Activated CD8-positive, alpha-beta T cell treated with anti-CD3 and anti-CD28 coated beads, Interleukin-2, amount 10 ng/mL, durations not matched to agents 7 days and 5 days (primary cell): ENCODE measurements at regions not wholly inside any gene's neighbourhood (a gene's known extent, or its start where the extent isn't known, plus 50 kb on each side); places are given as distances from the start of the nearest gene placed in this dataset.
"Not testable (repeated sequence)": the region's sequence is repeated elsewhere in the genome, so short reads cannot be mapped to it uniquely, and the experiment has no call there.

Source experiments
- ATAC-seq: fragments of 150-1000 bp; cut with Tn5 transposase; one replicate; pipeline ENCODE4 v1.10.0; 2021; ENCODE audit warnings: moderate library complexity
- CTCF ChIA-PET: fragments of 350-600 bp; sonication (Branson Sonifier 250); formaldehyde crosslinking; loops from one replicate; lab custom pipeline; 2021; ENCODE audit warnings: antibody characterized with exemption; lab: Charles Lee
- POLR2A ChIA-PET: fragments of 350-600 bp; sonication (Branson Sonifier 250); formaldehyde crosslinking; loops from one replicate; lab custom pipeline; 2021; ENCODE audit warnings: antibody characterized with exemption; lab: Charles Lee
- DNase-seq: peaks from one replicate; pipeline ENCODE4 v3.0.0-alpha.2; 2020
- H3K27ac Mint-ChIP-seq: one replicate; pipeline ENCODE4 v1.8.0; 2021; ENCODE audit warnings: mild to moderate bottlenecking, mixed read lengths
- H3K27me3 Mint-ChIP-seq: one replicate; pipeline ENCODE4 v1.8.0; 2021; ENCODE audit warnings: low read depth, mixed read lengths
- H3K36me3 Mint-ChIP-seq: one replicate; pipeline ENCODE4 v1.8.0; 2021; ENCODE audit warnings: low read depth, mixed read lengths
- H3K4me1 Mint-ChIP-seq: one replicate; pipeline ENCODE4 v1.8.0; 2021; ENCODE audit warnings: low read depth, mixed read lengths
- H3K4me3 Mint-ChIP-seq: one replicate; pipeline ENCODE4 v1.8.0; 2021; ENCODE audit warnings: mild to moderate bottlenecking, mixed read lengths
- H3K9me3 Mint-ChIP-seq: one replicate; pipeline ENCODE4 v1.8.0; 2022; ENCODE audit warnings: mixed read lengths; ENCODE audit not compliant: insufficient read depth

DNA sequence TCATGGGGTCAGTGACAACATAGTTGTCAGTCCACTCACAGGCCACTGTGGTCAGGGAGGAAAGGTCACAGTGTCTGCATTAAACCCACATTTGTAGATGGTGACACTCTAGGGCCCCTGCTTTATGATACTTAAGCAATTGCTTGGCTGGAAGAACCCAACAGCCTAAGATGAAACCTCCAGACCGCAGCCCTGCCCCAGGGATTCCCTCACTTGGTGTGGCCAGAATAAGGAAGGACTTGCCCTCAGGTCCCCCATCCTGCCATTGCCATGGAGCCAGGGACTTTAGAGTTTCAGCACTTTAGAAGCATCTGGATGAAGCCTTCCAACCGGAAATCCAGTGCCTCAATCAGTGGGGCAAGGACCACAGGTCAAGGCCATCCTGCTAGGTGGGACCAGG lies 63.9 kb upstream of the LAPTM4A start:
- H3K27ac Mint-ChIP-seq = no peak overlapping the region
- no peaks in the 10 kb centered on the region for H3K36me3 Mint-ChIP-seq
- POLR2A ChIA-PET = no interaction called here
- H3K27me3 Mint-ChIP-seq = no peaks in the 10 kb centered on the region
- no peak for ATAC-seq
- H3K4me1 Mint-ChIP-seq = no peaks in the 10 kb centered on the region
- no peak for DNase-seq
- no peaks in the 10 kb centered on the region for H3K9me3 Mint-ChIP-seq
- H3K4me3 Mint-ChIP-seq = no peak overlapping the region
- CTCF ChIA-PET = no interaction called here

DNA sequence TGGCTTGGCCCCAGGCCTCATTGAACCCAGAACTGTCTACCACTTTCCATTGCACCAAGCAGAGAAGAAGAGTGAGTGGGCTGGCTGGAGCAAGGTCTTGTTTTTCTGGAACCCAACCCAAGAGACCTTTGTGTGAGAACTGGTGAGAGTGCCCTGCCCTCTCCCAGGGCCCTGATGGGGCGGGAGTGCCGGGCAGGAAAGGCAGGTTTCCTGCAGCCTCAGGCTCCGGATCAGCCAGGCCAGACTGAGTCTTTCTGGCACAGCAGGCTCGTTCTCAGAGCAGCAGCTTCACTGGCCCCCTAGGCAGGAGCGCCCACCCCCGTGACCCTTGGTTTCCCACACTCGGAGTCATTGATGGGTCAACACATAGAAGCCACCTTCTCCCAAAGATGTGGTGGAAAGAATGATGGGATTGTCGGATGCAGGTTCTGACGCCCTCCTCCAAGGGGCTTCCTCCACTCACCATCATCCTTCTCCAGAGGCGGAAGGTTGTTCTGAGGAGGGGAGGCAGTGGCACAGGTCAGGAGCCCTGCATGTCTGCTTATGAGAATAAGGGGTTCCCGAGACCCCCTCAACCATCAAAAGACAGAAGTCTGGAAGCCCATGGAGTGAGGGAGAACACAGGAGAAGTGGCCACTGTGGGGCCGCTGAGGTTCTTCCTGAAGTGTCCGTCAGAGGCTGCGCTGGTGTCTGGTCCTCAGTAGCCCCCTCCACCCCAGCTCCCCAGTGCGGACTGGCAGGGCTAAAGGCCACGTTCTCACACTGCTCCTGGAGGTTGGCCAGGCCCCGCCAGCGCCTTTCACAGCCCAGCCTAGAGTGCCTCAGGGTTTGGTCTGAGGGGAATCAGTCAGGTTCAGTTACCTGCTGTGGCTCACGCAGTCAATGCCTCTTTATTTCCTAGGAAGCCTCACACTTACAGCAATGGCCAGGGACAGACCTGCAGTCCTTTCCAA lies 62.8 kb upstream of the LAPTM4A start:
- H3K27ac Mint-ChIP-seq = no peak overlapping the region
- H3K27me3 Mint-ChIP-seq = no peaks in the 10 kb centered on the region
- no peak for DNase-seq
- POLR2A ChIA-PET = no interaction called here
- no peaks in the 10 kb centered on the region for H3K9me3 Mint-ChIP-seq
- H3K4me1 Mint-ChIP-seq = no peaks in the 10 kb centered on the region
- CTCF ChIA-PET = no interaction called here
- ATAC-seq = no peak
- no peak overlapping the region for H3K4me3 Mint-ChIP-seq
- no peaks in the 10 kb centered on the region for H3K36me3 Mint-ChIP-seq

DNA sequence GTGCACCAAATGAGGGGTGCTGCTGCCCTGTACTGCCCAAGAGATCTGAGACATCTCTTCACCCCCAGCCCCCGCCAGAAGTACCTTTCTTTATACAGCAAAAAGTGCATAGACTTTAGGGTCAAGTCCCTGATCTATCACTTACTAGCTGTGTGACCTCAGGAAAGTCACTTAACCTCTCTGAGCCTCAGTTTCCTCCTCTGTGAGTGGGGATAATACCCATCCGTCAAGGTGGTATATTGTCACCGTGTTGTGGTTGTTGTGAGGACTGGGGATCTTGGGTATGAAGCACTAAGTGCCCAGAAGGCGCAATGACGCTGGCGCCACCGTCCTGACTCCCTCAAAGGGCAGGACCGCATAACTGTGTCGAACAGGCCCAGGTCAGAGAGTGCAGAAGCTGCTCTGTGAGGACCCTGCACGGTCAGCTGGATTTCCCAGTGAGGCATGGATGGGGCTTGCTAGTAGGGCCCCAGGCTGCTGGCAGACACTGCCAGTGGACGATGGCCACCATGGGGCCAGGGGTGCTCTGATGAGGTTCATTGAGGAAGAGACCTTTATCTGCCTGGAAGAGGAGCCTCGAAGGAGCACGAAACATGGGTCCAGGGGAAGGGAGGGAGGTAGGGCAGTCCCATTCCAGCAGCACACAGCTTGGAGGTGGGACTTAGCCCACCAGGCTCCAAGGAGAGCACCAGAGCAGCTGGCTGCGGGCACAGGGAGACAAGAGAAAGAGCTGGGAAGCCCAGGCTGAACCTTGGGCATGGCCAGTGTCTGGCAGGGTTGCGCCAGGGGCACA lies 61.8 kb upstream of the LAPTM4A start:
- H3K36me3 Mint-ChIP-seq = no peaks in the 10 kb centered on the region
- H3K4me3 Mint-ChIP-seq = no peak overlapping the region
- DNase-seq = no peak
- no peak for ATAC-seq
- H3K27ac Mint-ChIP-seq = no peak overlapping the region
- ChIA-PET CTCF (no interaction called here), POLR2A (no interaction called here)
- no peaks in the 10 kb centered on the region for H3K4me1 Mint-ChIP-seq
- no peaks in the 10 kb centered on the region for H3K9me3 Mint-ChIP-seq
- H3K27me3 Mint-ChIP-seq = peaks cover 3% of the 10 kb centered on the region

DNA sequence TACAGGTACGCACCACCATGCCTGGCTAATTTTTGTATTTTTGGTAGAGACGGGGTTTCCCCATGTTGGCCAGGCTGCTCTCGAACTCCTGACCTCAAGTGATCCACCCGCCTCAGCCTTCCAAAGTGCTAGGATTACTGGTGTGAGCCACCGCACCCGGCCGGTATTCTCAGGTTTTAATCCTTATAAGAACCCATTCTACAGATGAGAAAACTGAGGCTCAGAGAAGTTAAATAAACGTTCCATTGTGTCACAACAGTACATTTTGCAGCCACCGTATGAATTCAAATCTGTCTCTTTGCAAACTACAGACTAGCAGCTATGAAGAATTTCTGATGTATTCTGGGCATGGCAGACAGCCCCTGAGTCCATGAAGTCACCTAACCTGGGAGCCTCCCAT lies 60.9 kb upstream of the LAPTM4A start:
- H3K27me3 Mint-ChIP-seq, CTCF ChIA-PET, POLR2A ChIA-PET: not testable (repeated sequence)

DNA sequence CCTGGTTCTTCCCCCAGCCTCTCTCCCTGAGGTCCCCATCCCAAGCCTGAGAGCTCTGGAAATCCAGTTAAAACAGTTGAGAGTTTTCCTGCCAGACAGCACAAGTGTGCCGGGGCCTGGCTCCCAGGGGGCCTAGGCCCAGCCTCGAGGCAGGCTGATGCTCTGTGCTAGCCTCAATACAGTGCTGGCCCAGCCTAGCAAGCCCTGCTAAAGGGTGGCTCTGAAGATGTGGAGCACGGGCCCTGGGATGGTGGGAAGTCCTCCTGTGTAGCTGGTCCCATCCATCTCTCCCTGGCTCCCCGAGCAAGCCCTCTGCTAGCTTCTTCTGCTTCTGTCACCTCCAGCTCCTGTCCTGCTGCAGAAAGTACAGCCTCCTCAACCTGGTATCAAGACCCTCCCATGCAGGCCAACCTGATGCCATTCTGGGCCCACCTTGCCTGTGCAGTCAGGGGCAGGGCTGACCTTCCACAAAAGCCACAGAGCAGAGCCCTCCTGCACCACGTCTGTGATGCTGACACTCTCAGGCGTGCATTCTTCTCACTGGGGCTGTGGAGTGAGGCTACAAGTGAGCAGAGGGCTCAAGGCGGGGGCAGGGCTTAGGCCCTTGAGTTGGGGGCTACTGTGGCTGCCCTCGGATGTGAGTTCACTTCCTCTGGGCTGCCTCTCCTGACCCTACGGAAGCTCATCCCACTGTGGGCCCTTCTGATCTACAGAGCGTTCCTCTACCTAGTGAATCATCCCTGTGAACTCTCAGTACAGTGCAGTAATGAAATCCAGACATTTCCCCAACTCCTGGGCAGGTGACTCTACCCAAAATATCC lies 60.1 kb upstream of the LAPTM4A start:
- Mint-ChIP-seq H3K9me3 (no peaks in the 10 kb centered on the region), H3K27ac (no peak overlapping the region), H3K4me1 (peaks cover 3% of the 10 kb centered on the region), H3K36me3 (no peaks in the 10 kb centered on the region), H3K27me3 (peaks cover 5% of the 10 kb centered on the region), H3K4me3 (no peak overlapping the region)
- POLR2A ChIA-PET = no interaction called here
- ATAC-seq (no peak), DNase-seq (no peak)
- CTCF ChIA-PET = interaction anchor here (1.2 kb wide), 1 partner anchor 96 kb away, joined by 3 read pairs; no protein-coding TSS in a partner anchor

More for the DNA sequence above, 60.9 kb upstream of the LAPTM4A start:
- not testable (repeated sequence) for H3K36me3 Mint-ChIP-seq, H3K4me3 Mint-ChIP-seq, H3K4me1 Mint-ChIP-seq, H3K9me3 Mint-ChIP-seq, DNase-seq, ATAC-seq, H3K27ac Mint-ChIP-seq

DNA sequence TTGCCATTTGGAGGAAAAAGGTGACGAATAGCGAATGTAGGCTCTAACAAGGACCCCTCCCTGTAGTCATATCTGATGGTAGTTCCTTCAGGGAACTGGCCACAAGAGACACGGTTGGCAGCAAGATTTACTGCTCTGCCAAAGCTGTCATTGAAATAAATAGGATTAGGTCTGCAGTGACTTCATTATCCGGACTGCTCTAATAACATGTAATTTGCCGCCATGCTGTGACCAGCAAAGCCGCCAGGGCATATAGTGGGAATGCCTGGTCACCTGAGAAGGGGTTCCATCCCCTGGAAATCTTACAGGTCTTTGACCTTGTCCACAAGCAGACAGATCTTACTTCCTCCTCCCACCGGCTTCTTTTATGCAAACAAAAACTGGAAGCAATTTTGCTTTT lies 59.4 kb upstream of the LAPTM4A start:
- Mint-ChIP-seq H3K4me3 (no peak overlapping the region), H3K36me3 (no peaks in the 10 kb centered on the region), H3K27me3 (peaks cover 5% of the 10 kb centered on the region), H3K27ac (no peak overlapping the region), H3K4me1 (peaks cover 3% of the 10 kb centered on the region), H3K9me3 (no peaks in the 10 kb centered on the region)
- no peak for DNase-seq
- ChIA-PET POLR2A (no interaction called here), CTCF (interaction anchor here (1.2 kb wide), 1 partner anchor 95 kb away, joined by 3 read pairs; no protein-coding TSS in a partner anchor)
- no peak for ATAC-seq

DNA sequence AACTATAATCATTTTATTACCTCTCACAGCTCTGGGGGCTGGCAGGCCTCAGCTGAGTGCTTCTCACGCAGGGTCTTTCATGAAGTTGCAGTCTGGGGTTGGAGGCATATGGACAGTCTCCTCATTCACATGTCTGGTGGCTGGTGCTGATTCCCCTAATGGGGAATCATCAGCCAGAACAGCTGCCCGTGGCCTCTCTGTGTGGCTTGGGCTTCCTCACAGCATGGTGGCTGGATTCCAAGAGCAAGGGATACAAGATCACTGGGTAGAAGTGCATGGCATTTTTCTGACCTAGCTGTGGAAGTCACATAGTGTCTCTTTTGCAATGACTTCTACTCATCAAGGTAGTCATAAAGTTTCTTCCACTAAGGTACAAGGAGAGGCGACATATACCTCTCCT lies 59.0 kb upstream of the LAPTM4A start:
- no peaks in the 10 kb centered on the region for H3K9me3 Mint-ChIP-seq
- H3K4me3 Mint-ChIP-seq = no peak overlapping the region

DNA sequence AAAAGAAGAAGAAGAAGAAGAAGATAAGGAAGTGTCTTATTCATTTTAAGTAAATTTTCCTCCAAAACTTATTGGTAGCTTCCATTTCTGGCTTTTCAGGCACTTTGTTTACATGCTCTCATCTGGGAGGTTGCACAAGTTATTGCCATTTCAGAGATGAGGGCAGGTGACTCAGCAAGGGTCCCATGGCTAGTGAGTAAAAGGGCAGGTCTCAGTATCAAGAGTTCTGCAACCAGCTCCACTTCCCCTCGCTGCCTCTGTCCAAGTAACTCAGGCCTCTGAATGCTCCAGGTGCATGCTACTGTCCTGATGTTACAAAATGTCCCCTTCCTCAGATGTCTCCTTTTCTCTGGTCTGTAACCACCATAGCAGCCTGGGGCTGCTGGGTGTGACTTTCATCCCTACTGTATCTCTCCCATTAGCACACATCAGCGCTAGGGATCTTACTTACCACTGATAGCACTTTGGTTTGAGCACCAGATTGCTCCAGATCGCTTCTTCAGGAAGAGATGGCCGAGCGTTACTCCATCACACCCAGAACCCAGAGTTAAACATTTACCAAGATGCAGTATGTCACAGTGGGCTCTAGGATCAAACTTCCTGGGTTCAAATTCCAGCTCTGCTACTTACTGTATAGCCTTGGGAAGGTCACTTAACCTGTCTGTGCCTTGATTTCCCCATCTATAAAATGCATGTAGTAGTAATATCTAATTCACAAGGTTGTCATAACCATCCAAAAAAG lies 57.4 kb upstream of the LAPTM4A start:
- Mint-ChIP-seq H3K4me1 (peaks cover 3% of the 10 kb centered on the region), H3K36me3 (no peaks in the 10 kb centered on the region), H3K27ac (no peak overlapping the region), H3K9me3 (no peaks in the 10 kb centered on the region), H3K4me3 (no peak overlapping the region), H3K27me3 (peaks cover 5% of the 10 kb centered on the region)
- ATAC-seq = no peak
- CTCF ChIA-PET = no interaction called here
- POLR2A ChIA-PET = no interaction called here
- no peak for DNase-seq

More for the DNA sequence above, 59.0 kb upstream of the LAPTM4A start:
- Mint-ChIP-seq H3K4me1 (peaks cover 3% of the 10 kb centered on the region), H3K27ac (no peak overlapping the region), H3K36me3 (no peaks in the 10 kb centered on the region), H3K27me3 (peaks cover 5% of the 10 kb centered on the region)
- ChIA-PET CTCF (no interaction called here), POLR2A (no interaction called here)
- ATAC-seq (no peak), DNase-seq (no peak)

DNA sequence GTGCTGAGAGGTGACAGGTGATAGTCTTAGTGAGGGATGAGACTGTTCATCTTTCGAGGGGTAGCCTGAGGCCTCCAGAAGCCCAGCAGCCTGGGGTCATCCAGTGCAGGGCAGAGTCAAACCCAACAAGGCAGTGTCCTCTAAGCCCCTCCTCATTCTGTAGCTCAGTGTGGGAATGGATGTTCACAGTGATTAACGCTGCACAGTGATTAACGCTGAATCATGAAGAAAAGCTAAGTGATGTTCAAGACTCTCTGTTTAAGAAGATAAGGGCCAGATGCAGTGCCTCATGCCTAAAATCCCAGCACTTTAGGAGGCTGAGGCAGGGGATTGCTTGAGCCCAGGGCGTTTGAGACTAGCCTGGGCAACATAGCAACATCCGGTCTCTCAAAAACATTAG lies 56.3 kb upstream of the LAPTM4A start:
- ChIA-PET CTCF (no interaction called here), POLR2A (no interaction called here)
- no peak overlapping the region for H3K27ac Mint-ChIP-seq
- H3K36me3 Mint-ChIP-seq = no peaks in the 10 kb centered on the region
- H3K9me3 Mint-ChIP-seq = no peaks in the 10 kb centered on the region
- peaks cover 7% of the 10 kb centered on the region for H3K27me3 Mint-ChIP-seq
- DNase-seq (no peak), ATAC-seq (no peak)
- H3K4me3 Mint-ChIP-seq = no peak overlapping the region
- peaks cover 3% of the 10 kb centered on the region for H3K4me1 Mint-ChIP-seq

DNA sequence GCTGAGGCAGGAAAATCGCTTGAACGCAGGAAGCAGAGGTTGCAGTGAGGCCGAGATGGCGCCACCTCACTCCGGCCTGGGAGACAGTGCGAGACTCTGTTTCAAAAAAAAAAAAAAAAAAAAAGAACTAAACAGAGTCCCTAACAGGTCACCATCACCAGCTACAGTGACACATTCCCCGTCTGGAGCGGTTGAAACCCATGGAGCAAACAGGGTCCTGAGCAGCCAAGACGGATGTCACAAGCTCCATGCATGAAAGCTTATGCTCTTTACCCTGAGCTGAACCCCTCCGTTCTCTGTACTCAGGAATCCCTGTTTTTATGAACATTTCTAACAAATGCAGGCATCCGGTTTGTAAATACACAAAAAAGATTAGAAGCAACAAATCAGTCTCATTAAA lies 55.9 kb upstream of the LAPTM4A start:
- Mint-ChIP-seq H3K9me3 (no peaks in the 10 kb centered on the region), H3K36me3 (no peaks in the 10 kb centered on the region), H3K4me1 (peaks cover 3% of the 10 kb centered on the region), H3K27ac (no peak overlapping the region), H3K27me3 (peaks cover 9% of the 10 kb centered on the region), H3K4me3 (no peak overlapping the region)
- CTCF ChIA-PET = no interaction called here
- no peak for ATAC-seq
- POLR2A ChIA-PET = no interaction called here
- no peak for DNase-seq

DNA sequence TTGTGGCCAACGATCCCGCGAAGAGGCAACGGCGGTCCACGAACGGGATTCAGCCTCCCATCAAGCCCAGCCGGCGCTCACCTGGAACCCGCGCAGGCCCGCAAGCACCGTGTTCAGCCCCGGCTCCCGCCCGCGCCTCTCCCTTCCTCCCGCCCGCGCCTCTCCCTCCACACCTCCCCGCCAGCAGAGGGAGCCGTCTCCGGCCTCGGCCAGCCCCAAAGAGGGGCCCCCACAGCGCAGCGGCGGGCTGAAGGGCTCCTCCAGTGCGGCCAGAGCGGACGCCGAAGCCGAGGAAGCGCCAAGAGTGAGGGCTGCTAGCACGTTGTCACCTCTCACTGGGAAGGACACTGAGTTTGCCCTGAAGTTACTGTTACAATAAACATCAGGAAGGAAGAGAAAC lies 55.3 kb upstream of the LAPTM4A start:
- H3K4me3 Mint-ChIP-seq = peak overlapping the region; percentile 43

More for the DNA sequence above, 55.3 kb upstream of the LAPTM4A start:
- ChIA-PET POLR2A (no interaction called here), CTCF (interaction anchor here (1.0 to 1.5 kb wide), 3 partner anchors 12 to 544 kb away, joined by 3 to 5 read pairs (median 3); partner anchors contain the start of gene HS1BP3)
- Mint-ChIP-seq H3K27me3 (peaks cover 9% of the 10 kb centered on the region), H3K36me3 (no peaks in the 10 kb centered on the region), H3K4me1 (peaks cover 3% of the 10 kb centered on the region), H3K27ac (no peak overlapping the region), H3K9me3 (no peaks in the 10 kb centered on the region)
- DNase-seq (peak; percentile 52), ATAC-seq (peak; percentile 45)
